RCC 7860 (cell line): ENCODE measurements at regions not wholly inside any gene's neighbourhood (a gene's known extent, or its start where the extent isn't known, plus 50 kb on each side); places are given as distances from the start of the nearest gene placed in this dataset.
A peak's percentile ranks its signal among the peaks of the same experiment; 100 is the strongest.
"Not testable (repeated sequence)": the region's sequence is repeated elsewhere in the genome, so short reads cannot be mapped to it uniquely, and the experiment has no call there.

Experiments
- DNase-seq: peaks from one replicate; pipeline ENCODE4 v3.0.0-alpha.2; 2015; ENCODE audit warnings: low spot score
- FAIRE-seq: peaks from 2 replicates; lab custom pipeline; 2012; peaks lifted over from hg19 to GRCh38; lab: Jason Lieb, UNC

- no peak for FAIRE-seq
- no peak for DNase-seq
These were observed 90.3 kb upstream of the RANBP6 start for GRCh38 chr9:6105738-6106137.

GRCh38 chr9:6104406-6104805, 89.0 kb upstream of the RANBP6 start:
- not testable (repeated sequence) for FAIRE-seq, DNase-seq

GRCh38 chr9:6103911-6104310, 88.5 kb upstream of the RANBP6 start:
- FAIRE-seq, DNase-seq: not testable (repeated sequence)

GRCh38 chr9:6102336-6102987, 87.0 kb upstream of the RANBP6 start:
- peak; percentile 88 for DNase-seq
- FAIRE-seq: peak; percentile 50

GRCh38 chr9:6101725-6102124, 86.3 kb upstream of the RANBP6 start:
- FAIRE-seq, DNase-seq: not testable (repeated sequence)

- not testable (repeated sequence) for DNase-seq, FAIRE-seq
These were observed 83.9 kb upstream of the RANBP6 start for GRCh38 chr9:6099346-6099745.

- no peak for FAIRE-seq
- no peak for DNase-seq
These were observed 83.0 kb upstream of the RANBP6 start for GRCh38 chr9:6098431-6098830.

GRCh38 chr9:6096821-6097220, 81.4 kb upstream of the RANBP6 start:
- DNase-seq (peak; percentile 95), FAIRE-seq (peak; percentile 93)

GRCh38 chr9:6090277-6091210, 75.1 kb upstream of the RANBP6 start:
- DNase-seq (no peak), FAIRE-seq (no peak)

- DNase-seq: no peak
- no peak for FAIRE-seq
These were observed 73.9 kb upstream of the RANBP6 start for GRCh38 chr9:6089300-6089699.

- no peak for DNase-seq
- peak; percentile 4 for FAIRE-seq
These were observed 70.7 kb upstream of the RANBP6 start for GRCh38 chr9:6086006-6086655.

- FAIRE-seq (no peak), DNase-seq (peak; percentile 11)
These were observed 64.8 kb upstream of the RANBP6 start for GRCh38 chr9:6080154-6080716.

- DNase-seq (no peak), FAIRE-seq (no peak)
These were observed 64.0 kb upstream of the RANBP6 start for GRCh38 chr9:6079386-6079785.

GRCh38 chr9:6078382-6079105, 63.1 kb upstream of the RANBP6 start:
- DNase-seq (no peak), FAIRE-seq (no peak)

- DNase-seq (no peak), FAIRE-seq (no peak)
These were observed 61.4 kb upstream of the RANBP6 start for GRCh38 chr9:6076851-6077250.

GRCh38 chr9:6073731-6074130, 58.3 kb upstream of the RANBP6 start:
- DNase-seq (no peak), FAIRE-seq (no peak)

GRCh38 chr9:6072865-6073264, 57.4 kb upstream of the RANBP6 start:
- DNase-seq (no peak), FAIRE-seq (no peak)

GRCh38 chr9:6072453-6072852, 57.0 kb upstream of the RANBP6 start:
- no peak for FAIRE-seq
- no peak for DNase-seq

- FAIRE-seq (no peak), DNase-seq (no peak)
These were observed 53.6 kb upstream of the RANBP6 start for GRCh38 chr9:6068983-6069382.

GRCh38 chr9:6067426-6067825, 52.0 kb upstream of the RANBP6 start:
- FAIRE-seq (no peak), DNase-seq (no peak)
